Stimulated activated CD4-positive, alpha-beta T cell treated with anti-CD3 and anti-CD28 coated beads, Interleukin-2, amount 100 ng/mL, for 4 hours (primary cell): ENCODE measurements at regions not wholly inside any gene's neighbourhood (a gene's known extent, or its start where the extent isn't known, plus 50 kb on each side); places are given as distances from the start of the nearest gene placed in this dataset.
A peak's percentile ranks its signal among the peaks of the same experiment; 100 is the strongest.

ENCODE experiments used
- DNase-seq: peaks from one replicate; pipeline ENCODE4 v3.0.0-alpha.2; 2020; ENCODE audit warnings: low read depth

- DNase-seq: no peak
These were observed 241.8 kb downstream of the NPHP4 start for GRCh38 chr1:5750186-5751162.

GRCh38 chr1:5748286-5749225 is 243.7 kb downstream of the NPHP4 start:
- DNase-seq: no peak

- no peak for DNase-seq
These were observed 244.6 kb downstream of the NPHP4 start for GRCh38 chr1:5747426-5748285.

GRCh38 chr1:5746611-5747425 is 245.4 kb downstream of the NPHP4 start:
- no peak for DNase-seq

GRCh38 chr1:5745800-5746610 is 246.2 kb downstream of the NPHP4 start:
- DNase-seq: peak; percentile 22

- no peak for DNase-seq
These were observed 247.1 kb downstream of the NPHP4 start for GRCh38 chr1:5744911-5745799.

- DNase-seq: no peak
These were observed 247.9 kb downstream of the NPHP4 start for GRCh38 chr1:5744341-5744740.

GRCh38 chr1:5743435-5744095 is 248.7 kb downstream of the NPHP4 start:
- DNase-seq: no peak

GRCh38 chr1:5742801-5743200 is 249.4 kb downstream of the NPHP4 start:
- no peak for DNase-seq

- DNase-seq: no peak
These were observed 250.2 kb downstream of the NPHP4 start for GRCh38 chr1:5742032-5742431.

GRCh38 chr1:5740865-5741860 is 251.1 kb downstream of the NPHP4 start:
- no peak for DNase-seq

- no peak for DNase-seq
These were observed 251.8 kb downstream of the NPHP4 start for GRCh38 chr1:5740450-5740849.

- no peak for DNase-seq
These were observed 252.6 kb downstream of the NPHP4 start for GRCh38 chr1:5739561-5740078.

GRCh38 chr1:5738911-5739462 is 253.2 kb downstream of the NPHP4 start:
- no peak for DNase-seq

- DNase-seq: no peak
These were observed 255.1 kb downstream of the NPHP4 start for GRCh38 chr1:5737081-5737480.

GRCh38 chr1:5734996-5735395 is 257.2 kb downstream of the NPHP4 start:
- DNase-seq: no peak

GRCh38 chr1:5734414-5734813 is 257.8 kb downstream of the NPHP4 start:
- DNase-seq: no peak
